ENCODE measurements at regions not wholly inside any gene's neighbourhood (a gene's known extent, or its start where the extent isn't known, plus 50 kb on each side); places are given as distances from the start of the nearest gene placed in this dataset.

- peaks cover 2% of the 10 kb centered on the region for H3K4me1 ChIP-seq (ENCODE audit: insufficient read depth, insufficient read length)
- no peak overlapping the region for H3K9ac ChIP-seq (ENCODE audit: insufficient read length, low read depth)
- no peaks in the 10 kb centered on the region for H3K36me3 ChIP-seq (ENCODE audit: insufficient read depth, insufficient read length, low read length)
- no peak for TF ChIP-seq YY1 (IDR thresholded peaks at IDR 0.05; ENCODE audit: insufficient read depth, insufficient read length)
- TF ChIP-seq SUZ12 (IDR thresholded peaks at IDR 0.05; ENCODE audit: extremely low read depth, insufficient read depth, insufficient read length) = no peak
- no peak for TF ChIP-seq ZNF274 (IDR thresholded peaks at IDR 0.05; ENCODE audit: low read depth, low read length)
- no peak overlapping the region for H3K4me3 ChIP-seq (ENCODE audit: insufficient read length, low read depth)
- no peaks in the 10 kb centered on the region for H3K9me3 ChIP-seq (ENCODE audit: insufficient read depth, low read length)
- no peaks in the 10 kb centered on the region for H3K27me3 ChIP-seq (ENCODE audit: insufficient read depth, insufficient read length)
- DNase-seq (ENCODE audit: low read depth, low spot score) = no peak
Observed at GRCh38 chr1:30284226-30284625, 439.2 kb downstream of the MATN1 start.

GRCh38 chr1:30283199-30283962 is 440.0 kb downstream of the MATN1 start:
- no peaks in the 10 kb centered on the region for H3K9me3 ChIP-seq (ENCODE audit: insufficient read depth, low read length)
- H3K4me1 ChIP-seq (ENCODE audit: insufficient read depth, insufficient read length) = peaks cover 2% of the 10 kb centered on the region
- H3K9ac ChIP-seq (ENCODE audit: insufficient read length, low read depth) = no peak overlapping the region
- H3K27me3 ChIP-seq (ENCODE audit: insufficient read depth, insufficient read length) = no peaks in the 10 kb centered on the region
- no peak overlapping the region for H3K4me3 ChIP-seq (ENCODE audit: insufficient read length, low read depth)
- H3K36me3 ChIP-seq (ENCODE audit: insufficient read depth, insufficient read length, low read length) = no peaks in the 10 kb centered on the region
- no peak for TF ChIP-seq ZNF274 (IDR thresholded peaks at IDR 0.05; ENCODE audit: low read depth, low read length)
- TF ChIP-seq SUZ12 (IDR thresholded peaks at IDR 0.05; ENCODE audit: extremely low read depth, insufficient read depth, insufficient read length) = no peak
- no peak for TF ChIP-seq YY1 (IDR thresholded peaks at IDR 0.05; ENCODE audit: insufficient read depth, insufficient read length)
- no peak for DNase-seq (ENCODE audit: low read depth, low spot score)

GRCh38 chr1:30280572-30280971 is 442.8 kb downstream of the MATN1 start:
- Histone ChIP-seq H3K27me3 (ENCODE audit: insufficient read depth, insufficient read length) (no peaks in the 10 kb centered on the region), H3K4me3 (ENCODE audit: insufficient read length, low read depth) (no peak overlapping the region), H3K4me1 (ENCODE audit: insufficient read depth, insufficient read length) (no peaks in the 10 kb centered on the region), H3K36me3 (ENCODE audit: insufficient read depth, insufficient read length, low read length) (no peaks in the 10 kb centered on the region), H3K9me3 (ENCODE audit: insufficient read depth, low read length) (no peaks in the 10 kb centered on the region), H3K9ac (ENCODE audit: insufficient read length, low read depth) (no peak overlapping the region)
- DNase-seq (ENCODE audit: low read depth, low spot score) = no peak
- TF ChIP-seq SUZ12 (IDR thresholded peaks at IDR 0.05; ENCODE audit: extremely low read depth, insufficient read depth, insufficient read length) = no peak
- no peak for TF ChIP-seq ZNF274 (IDR thresholded peaks at IDR 0.05; ENCODE audit: low read depth, low read length)
- no peak for TF ChIP-seq YY1 (IDR thresholded peaks at IDR 0.05; ENCODE audit: insufficient read depth, insufficient read length)

GRCh38 chr1:30277911-30278310 is 445.5 kb downstream of the MATN1 start:
- H3K4me3 ChIP-seq (ENCODE audit: insufficient read length, low read depth) = no peak overlapping the region
- no peaks in the 10 kb centered on the region for H3K36me3 ChIP-seq (ENCODE audit: insufficient read depth, insufficient read length, low read length)
- peaks cover 12% of the 10 kb centered on the region; the same call in 1 of the 2 replicates for H3K9me3 ChIP-seq (ENCODE audit: insufficient read depth, low read length)
- H3K4me1 ChIP-seq (ENCODE audit: insufficient read depth, insufficient read length) = no peaks in the 10 kb centered on the region
- H3K9ac ChIP-seq (ENCODE audit: insufficient read length, low read depth) = peak overlapping the region; percentile 18
- DNase-seq (ENCODE audit: low read depth, low spot score) = no peak
- no peaks in the 10 kb centered on the region for H3K27me3 ChIP-seq (ENCODE audit: insufficient read depth, insufficient read length)
- TF ChIP-seq ZNF274 (IDR thresholded peaks at IDR 0.05; ENCODE audit: low read depth, low read length) (no peak), YY1 (IDR thresholded peaks at IDR 0.05; ENCODE audit: insufficient read depth, insufficient read length) (no peak), SUZ12 (IDR thresholded peaks at IDR 0.05; ENCODE audit: extremely low read depth, insufficient read depth, insufficient read length) (no peak)

- no peaks in the 10 kb centered on the region for H3K36me3 ChIP-seq (ENCODE audit: insufficient read depth, insufficient read length, low read length)
- DNase-seq (ENCODE audit: low read depth, low spot score) = no peak
- no peak overlapping the region for H3K4me3 ChIP-seq (ENCODE audit: insufficient read length, low read depth)
- no peaks in the 10 kb centered on the region for H3K4me1 ChIP-seq (ENCODE audit: insufficient read depth, insufficient read length)
- TF ChIP-seq ZNF274 (IDR thresholded peaks at IDR 0.05; ENCODE audit: low read depth, low read length) = no peak
- no peak for TF ChIP-seq SUZ12 (IDR thresholded peaks at IDR 0.05; ENCODE audit: extremely low read depth, insufficient read depth, insufficient read length)
- no peak for TF ChIP-seq YY1 (IDR thresholded peaks at IDR 0.05; ENCODE audit: insufficient read depth, insufficient read length)
- H3K27me3 ChIP-seq (ENCODE audit: insufficient read depth, insufficient read length) = no peaks in the 10 kb centered on the region
- H3K9ac ChIP-seq (ENCODE audit: insufficient read length, low read depth) = peak overlapping the region; percentile 18
- H3K9me3 ChIP-seq (ENCODE audit: insufficient read depth, low read length) = peaks cover 12% of the 10 kb centered on the region; the same call in 1 of the 2 replicates
Observed at GRCh38 chr1:30277415-30277814, 446.0 kb downstream of the MATN1 start.

GRCh38 chr1:30275926-30276764 is 447.2 kb downstream of the MATN1 start:
- TF ChIP-seq SUZ12 (IDR thresholded peaks at IDR 0.05; ENCODE audit: extremely low read depth, insufficient read depth, insufficient read length) = no peak
- no peak for TF ChIP-seq YY1 (IDR thresholded peaks at IDR 0.05; ENCODE audit: insufficient read depth, insufficient read length)
- no peak for TF ChIP-seq ZNF274 (IDR thresholded peaks at IDR 0.05; ENCODE audit: low read depth, low read length)
- Histone ChIP-seq H3K4me3 (ENCODE audit: insufficient read length, low read depth) (no peak overlapping the region), H3K9ac (ENCODE audit: insufficient read length, low read depth) (peak overlapping the region; percentile 11), H3K27me3 (ENCODE audit: insufficient read depth, insufficient read length) (no peaks in the 10 kb centered on the region), H3K4me1 (ENCODE audit: insufficient read depth, insufficient read length) (no peaks in the 10 kb centered on the region), H3K36me3 (ENCODE audit: insufficient read depth, insufficient read length, low read length) (no peaks in the 10 kb centered on the region), H3K9me3 (ENCODE audit: insufficient read depth, low read length) (peaks cover 12% of the 10 kb centered on the region; the same call in 1 of the 2 replicates)
- DNase-seq (ENCODE audit: low read depth, low spot score) = no peak

Data from NT2/D1 (cell line).